MM.1S (cell line): ENCODE measurements at regions not wholly inside any gene's neighbourhood (a gene's known extent, or its start where the extent isn't known, plus 50 kb on each side); places are given as distances from the start of the nearest gene placed in this dataset.

Experiments used
- DNase-seq: peaks from one replicate; pipeline ENCODE4 v3.0.0-alpha.2; 2015
- H2AFZ ChIP-seq: fragments of 300-600 bp; sonication (generic); 2 replicates; pipeline ENCODE4 v1.6.0; 2016; ENCODE audit warnings: antibody characterized with exemption, low read length
- H3F3A ChIP-seq: fragments of 300-600 bp; sonication (generic); 2 replicates; pipeline ENCODE4 v1.6.1; 2016; ENCODE audit warnings: mild to moderate bottlenecking, antibody characterized with exemption, low read length, moderate library complexity, mixed read lengths; ENCODE audit not compliant: insufficient read depth
- H3K27ac ChIP-seq: fragments of 300-600 bp; sonication (generic); 2 replicates; pipeline ENCODE4 v1.5.1; 2016; ENCODE audit warnings: mild to moderate bottlenecking, low read length
- H3K27me3 ChIP-seq: fragments of 300-600 bp; sonication (generic); replicated peaks from 2 replicates; pipeline ENCODE4 v1.6.0; 2016; ENCODE audit warnings: low read length; ENCODE audit not compliant: insufficient read depth
- H3K36me3 ChIP-seq: fragments of 300-600 bp; sonication (generic); replicated peaks from 2 replicates; pipeline ENCODE4 v1.6.1; 2016; ENCODE audit warnings: mild to moderate bottlenecking, low read length, mixed read lengths; ENCODE audit not compliant: insufficient read depth
- H3K4me1 ChIP-seq: fragments of 300-600 bp; sonication (generic); 2 replicates; pipeline ENCODE4 v1.6.1; 2016; ENCODE audit warnings: low read length, mixed read lengths
- H3K4me2 ChIP-seq: fragments of 300-600 bp; sonication (generic); 2 replicates; pipeline ENCODE4 v1.6.0; 2016; ENCODE audit warnings: low read depth, low read length
- H3K4me3 ChIP-seq: fragments of 300-600 bp; sonication (generic); 2 replicates; pipeline ENCODE4 v1.5.1; 2016; ENCODE audit warnings: low read length, mixed read lengths
- H3K79me2 ChIP-seq: fragments of 300-600 bp; sonication (generic); 2 replicates; pipeline ENCODE4 v1.6.1; 2016; ENCODE audit warnings: mixed run types, low read length, mixed read lengths
- H3K9ac ChIP-seq: fragments of 300-600 bp; sonication (generic); 2 replicates; pipeline ENCODE4 v1.6.1; 2016; ENCODE audit warnings: low read length, mixed read lengths
- H3K9me2 ChIP-seq: fragments of 300-600 bp; sonication (generic); replicated peaks from 2 replicates; pipeline ENCODE4 v1.6.1; 2016; ENCODE audit warnings: mild to moderate bottlenecking, low read length, mixed read lengths; ENCODE audit not compliant: insufficient read depth
- H3K9me3 ChIP-seq: fragments of 300-600 bp; sonication (generic); replicated peaks from 2 replicates; pipeline ENCODE4 v1.6.1; 2016; ENCODE audit warnings: mild to moderate bottlenecking, low read length, mixed read lengths; ENCODE audit not compliant: insufficient read depth
- H4K20me1 ChIP-seq: fragments of 300-600 bp; sonication (generic); 2 replicates; pipeline ENCODE4 v1.6.1; 2016; ENCODE audit warnings: mild to moderate bottlenecking, low read length, moderate library complexity, mixed read lengths; ENCODE audit not compliant: insufficient read depth
- CTCF ChIP-seq: fragments of 300-600 bp; sonication (generic); IDR thresholded peaks from 2 replicates; pipeline ENCODE4 v1.5.1; 2016; ENCODE audit warnings: antibody characterized with exemption, low read length, mixed read lengths
- EZH2 ChIP-seq: fragments of 300-600 bp; sonication (generic); optimal IDR thresholded peaks from 2 replicates; pipeline ENCODE3; 2017; ENCODE audit warnings: low read depth, mild to moderate bottlenecking, antibody characterized with exemption, low read length, mixed read lengths
- EZH2phosphoT487 ChIP-seq: fragments of 300-600 bp; sonication (generic); IDR thresholded peaks from 2 replicates; pipeline ENCODE4 v1.6.1; 2018; ENCODE audit warnings: antibody characterized with exemption, low read length

- Histone ChIP-seq H3K9me3 (no peaks in the 10 kb centered on the region), H4K20me1 (no peaks in the 10 kb centered on the region), H3K79me2 (no peaks in the 10 kb centered on the region), H3K4me1 (no peaks in the 10 kb centered on the region), H3K27me3 (no peaks in the 10 kb centered on the region), H3K4me2 (no peak overlapping the region), H3K9me2 (no peaks in the 10 kb centered on the region), H3K36me3 (no peaks in the 10 kb centered on the region), H2AFZ (no peak overlapping the region), H3K9ac (no peak overlapping the region), H3K4me3 (no peak overlapping the region), H3F3A (no peaks in the 10 kb centered on the region), H3K27ac (no peak overlapping the region)
- TF ChIP-seq CTCF: no peak
- no peak for TF ChIP-seq EZH2phosphoT487
- no peak for TF ChIP-seq EZH2
- no peak for DNase-seq
Measured at GRCh38 chr3:187593451-187593850, 76.7 kb downstream of the SST start.

- no peak for TF ChIP-seq CTCF
- TF ChIP-seq EZH2phosphoT487: no peak
- TF ChIP-seq EZH2: no peak
- H3K27me3 ChIP-seq: no peaks in the 10 kb centered on the region
- H3K4me3 ChIP-seq: no peak overlapping the region
Measured at GRCh38 chr3:187590861-187591576, 79.2 kb downstream of the SST start.

GRCh38 chr3:187587076-187587475 is 83.1 kb downstream of the SST start:
- no peak overlapping the region for H3K9ac ChIP-seq
- TF ChIP-seq EZH2: no peak
- TF ChIP-seq CTCF: no peak
- TF ChIP-seq EZH2phosphoT487: no peak
- no peak overlapping the region for H3K4me3 ChIP-seq

More at GRCh38 chr3:187590861-187591576, 79.2 kb downstream of the SST start:
- H2AFZ ChIP-seq: no peak overlapping the region
- no peaks in the 10 kb centered on the region for H3F3A ChIP-seq
- DNase-seq: no peak
- no peaks in the 10 kb centered on the region for H3K4me1 ChIP-seq
- no peak overlapping the region for H3K9ac ChIP-seq
- H3K9me2 ChIP-seq: no peaks in the 10 kb centered on the region
- no peaks in the 10 kb centered on the region for H3K9me3 ChIP-seq
- no peaks in the 10 kb centered on the region for H4K20me1 ChIP-seq
- H3K79me2 ChIP-seq: no peaks in the 10 kb centered on the region
- no peaks in the 10 kb centered on the region for H3K36me3 ChIP-seq
- no peak overlapping the region for H3K27ac ChIP-seq
- no peak overlapping the region for H3K4me2 ChIP-seq

More at GRCh38 chr3:187587076-187587475, 83.1 kb downstream of the SST start:
- no peaks in the 10 kb centered on the region for H3K9me3 ChIP-seq
- no peak overlapping the region for H2AFZ ChIP-seq
- H3K9me2 ChIP-seq: no peaks in the 10 kb centered on the region
- no peak overlapping the region for H3K27ac ChIP-seq
- H3F3A ChIP-seq: no peaks in the 10 kb centered on the region
- H3K79me2 ChIP-seq: no peaks in the 10 kb centered on the region
- no peaks in the 10 kb centered on the region for H4K20me1 ChIP-seq
- no peaks in the 10 kb centered on the region for H3K4me1 ChIP-seq
- no peak overlapping the region for H3K4me2 ChIP-seq
- H3K36me3 ChIP-seq: no peaks in the 10 kb centered on the region
- no peak for DNase-seq
- H3K27me3 ChIP-seq: no peaks in the 10 kb centered on the region
